DMS53 treated with DMSO at 0.1 percent for 48 hours (cell line): ENCODE measurements at regions not wholly inside any gene's neighbourhood (a gene's known extent, or its start where the extent isn't known, plus 50 kb on each side); places are given as distances from the start of the nearest gene placed in this dataset.
"Not testable (repeated sequence)": the region's sequence is repeated elsewhere in the genome, so short reads cannot be mapped to it uniquely, and the experiment has no call there.

Source experiments
- DNase-seq: peaks from one replicate; lab custom pipeline; 2025; ENCODE audit not compliant: unreplicated experiment; lab: John Stamatoyannopoulos, UW

DNA sequence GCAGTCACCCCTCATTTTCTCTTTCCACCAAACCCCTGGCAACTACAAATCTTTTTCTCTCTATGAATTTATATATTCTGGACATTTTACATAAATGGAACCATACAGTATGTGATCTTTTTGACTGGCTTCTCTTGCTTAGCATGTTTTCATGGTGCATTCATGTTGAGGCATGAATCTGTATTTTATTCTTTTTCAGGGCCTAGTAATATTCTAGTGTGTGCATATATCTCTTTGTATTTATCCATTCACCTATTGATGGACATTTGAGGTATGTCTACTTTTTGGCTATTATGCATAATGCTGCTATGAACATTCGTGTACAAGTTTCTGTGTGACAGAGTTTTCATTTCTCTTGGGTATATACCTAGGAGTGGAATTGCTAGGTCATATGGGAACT is 78.2 kb downstream of the HACD1 start:
- DNase-seq: no peak

DNA sequence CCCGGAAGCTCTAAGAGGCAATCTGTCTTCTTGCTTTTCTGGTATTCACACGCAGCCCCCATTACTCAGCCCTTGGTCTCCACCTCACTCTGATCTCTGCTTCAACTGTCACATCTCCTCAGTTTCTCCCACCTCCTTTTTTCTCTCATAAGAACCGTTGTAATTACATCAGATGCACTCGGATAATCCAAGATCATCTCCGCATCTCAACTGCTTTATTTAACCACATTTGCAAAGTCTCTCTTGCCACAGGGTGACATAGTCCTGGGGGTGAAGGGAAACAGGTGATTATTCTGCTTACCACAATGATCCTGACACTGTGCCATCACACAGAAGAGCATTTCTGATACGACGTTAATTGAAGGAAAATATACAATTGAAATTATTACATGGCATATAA is 79.9 kb downstream of the HACD1 start:
- DNase-seq: no peak

DNA sequence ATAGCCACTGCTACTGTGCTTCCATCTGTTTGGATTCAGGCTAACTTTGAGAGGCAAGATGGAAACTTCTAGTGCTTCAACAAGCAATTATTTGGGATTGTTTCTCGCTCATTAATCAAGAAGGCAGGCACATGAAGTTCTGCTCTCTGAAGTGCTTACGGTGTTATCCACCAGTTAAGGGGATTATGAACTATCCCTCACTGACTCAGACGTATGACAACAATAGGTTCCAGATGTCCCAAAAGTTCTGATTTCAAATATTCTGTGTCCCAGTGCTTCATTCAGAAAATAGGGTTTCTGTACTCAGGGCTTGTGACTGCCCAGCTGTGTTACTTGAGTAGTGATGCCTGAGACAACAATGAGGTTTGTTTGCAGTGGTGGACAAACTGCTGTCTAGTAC is 81.0 kb downstream of the HACD1 start:
- DNase-seq: no peak

DNA sequence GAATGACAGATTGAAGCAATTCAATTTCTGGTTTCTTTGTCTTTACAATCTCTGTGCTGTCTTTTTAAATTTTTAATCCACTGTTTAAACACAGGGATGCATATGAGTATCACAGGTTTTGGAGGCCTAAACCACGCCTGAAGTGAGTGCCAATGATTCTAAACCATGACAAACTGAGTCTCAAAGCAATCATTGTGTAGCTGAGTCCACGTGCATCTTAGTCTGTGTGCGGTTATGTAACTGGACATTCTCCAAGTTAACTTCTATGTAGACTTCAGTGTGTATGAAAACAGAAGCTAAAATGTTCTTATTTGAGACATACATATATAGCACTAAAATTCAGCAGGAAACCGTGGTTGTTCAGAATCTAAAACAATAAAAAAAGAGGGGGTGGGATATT is 79.3 kb upstream of the ST8SIA6 start:
- no peak for DNase-seq

DNA sequence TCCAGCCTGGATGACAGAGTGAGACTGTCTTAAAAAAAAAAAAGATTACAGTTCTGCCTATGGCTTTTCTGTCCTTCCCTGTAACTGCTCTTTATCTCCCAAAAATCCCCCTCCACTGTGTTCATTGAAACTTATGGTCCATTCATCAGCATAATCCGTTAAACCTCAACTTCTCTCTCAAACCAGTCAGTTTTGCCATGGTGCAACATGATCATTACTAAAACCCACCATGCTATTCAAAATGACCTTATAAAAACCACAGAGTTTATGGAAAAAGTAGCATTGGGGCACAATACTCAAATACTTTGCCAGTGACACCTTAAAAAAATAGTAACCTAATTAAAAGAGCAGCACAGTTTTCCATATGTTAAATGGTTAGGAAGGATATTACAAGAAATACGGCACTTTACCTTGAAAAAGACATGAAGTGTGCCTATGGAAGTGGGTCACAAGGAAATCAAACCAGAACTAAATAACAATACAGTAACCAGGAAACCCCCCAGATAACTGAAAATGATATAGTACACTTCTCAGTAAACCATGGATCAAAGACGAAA is 74.0 kb upstream of the ST8SIA6 start:
- no peak for DNase-seq

DNA sequence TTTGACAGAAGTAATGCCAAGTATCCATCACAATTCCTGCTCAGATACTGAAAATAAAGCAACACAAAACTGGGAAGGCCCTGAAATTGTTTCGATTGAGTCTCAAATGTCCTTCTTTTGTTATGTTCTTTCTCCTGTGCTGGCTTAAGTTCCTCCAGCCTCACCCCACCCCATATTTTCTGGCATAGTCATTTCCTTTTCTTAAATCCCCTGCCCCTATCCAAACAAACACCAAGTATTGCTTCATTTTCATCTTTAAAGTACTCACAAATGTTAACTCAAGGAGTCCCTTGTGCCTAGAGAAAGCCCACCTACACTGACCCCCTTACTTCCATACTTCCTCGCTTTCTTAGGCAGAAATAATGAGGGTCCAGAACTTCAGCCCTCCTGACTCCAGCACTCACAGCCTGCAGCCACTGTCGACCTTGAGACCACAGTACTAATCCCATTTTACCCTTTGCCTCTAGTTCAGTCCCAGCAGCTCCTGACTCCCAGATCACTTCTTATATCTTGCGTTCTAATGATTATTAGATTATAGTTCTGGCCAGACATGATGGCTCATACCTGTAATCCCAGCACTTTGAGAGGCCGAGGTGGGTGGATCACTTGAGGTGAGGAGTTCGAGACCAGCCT is 73.2 kb upstream of the ST8SIA6 start:
- no peak for DNase-seq

DNA sequence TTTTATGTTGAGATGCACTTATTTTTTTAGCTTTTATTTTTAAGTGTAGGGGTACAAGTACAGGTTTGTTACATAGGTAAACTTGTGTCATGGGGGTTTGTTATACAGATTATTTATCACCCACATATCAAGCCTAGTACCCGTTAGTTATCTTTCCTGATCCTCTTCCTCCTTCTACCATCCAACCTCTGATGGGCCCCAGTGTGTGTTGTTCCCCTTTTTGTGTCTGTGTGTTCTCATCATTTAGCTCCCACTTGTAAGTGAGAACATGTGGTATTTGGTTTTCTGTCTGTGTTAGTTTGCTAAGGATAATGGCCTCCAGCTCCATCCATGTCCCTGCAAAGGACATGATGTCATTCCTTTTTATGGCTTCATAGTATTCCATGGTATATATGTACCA is 72.2 kb upstream of the ST8SIA6 start:
- DNase-seq: not testable (repeated sequence)

DNA sequence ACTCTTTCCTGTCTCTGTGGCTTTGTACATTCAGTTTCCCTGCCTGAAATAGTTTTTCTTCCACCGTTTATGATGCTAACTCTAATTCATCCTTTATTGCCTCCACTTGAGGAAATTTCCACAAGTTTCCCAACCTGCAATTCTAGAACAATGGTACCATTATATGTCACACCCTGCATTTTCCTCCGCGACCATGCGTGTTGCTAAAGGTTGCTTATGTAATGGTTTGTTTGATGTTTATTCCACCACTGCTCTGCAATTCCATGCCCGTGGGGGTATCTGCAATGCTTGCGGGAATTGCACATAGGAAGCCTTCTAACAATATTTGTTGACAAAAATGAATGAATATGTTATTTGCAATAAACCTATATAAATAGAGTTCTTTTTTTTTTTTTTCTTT is 69.5 kb upstream of the ST8SIA6 start:
- DNase-seq: no peak

DNA sequence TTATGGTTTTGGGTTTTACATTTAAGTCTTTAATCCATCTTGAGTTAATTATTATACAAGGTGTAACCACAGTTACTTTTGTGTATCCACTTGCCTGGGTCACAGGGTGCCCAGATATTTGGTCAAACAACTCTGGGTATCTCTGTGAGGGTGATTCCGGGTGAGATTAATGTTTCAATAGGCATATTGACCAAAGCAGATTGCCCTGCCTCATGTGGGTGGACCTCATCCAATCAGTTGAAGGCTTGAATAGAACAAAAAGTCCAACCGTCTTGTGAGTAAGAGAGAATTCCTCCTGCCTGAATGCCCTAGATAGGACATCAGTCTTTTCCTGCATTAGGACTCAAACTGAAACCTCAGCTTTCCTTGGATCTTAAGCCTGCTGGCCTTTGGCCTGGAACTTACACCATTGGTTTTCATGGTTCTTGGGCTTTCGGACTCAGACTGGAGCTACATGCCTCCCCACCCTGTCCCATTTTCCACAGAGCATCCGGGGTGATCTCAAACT is 68.9 kb upstream of the ST8SIA6 start:
- no peak for DNase-seq

DNA sequence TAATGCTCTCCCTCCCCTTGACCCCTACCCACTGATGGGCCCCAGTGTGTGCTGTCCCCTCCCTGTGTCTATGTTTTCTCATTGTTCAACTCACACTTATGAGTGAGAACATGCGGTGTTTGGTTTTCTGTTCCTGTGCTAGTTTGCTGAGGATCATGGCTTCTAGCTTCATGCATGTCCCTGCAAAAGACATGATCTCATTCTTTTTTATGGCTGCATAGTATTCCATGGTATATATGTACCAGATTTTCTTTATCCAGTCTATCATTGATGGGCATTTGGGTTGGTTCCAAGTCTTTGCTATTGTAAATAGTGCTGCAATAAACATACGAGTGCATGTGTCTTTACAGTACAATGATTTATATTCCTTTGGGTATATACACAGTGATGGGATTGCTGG is 67.9 kb upstream of the ST8SIA6 start:
- DNase-seq: not testable (repeated sequence)

DNA sequence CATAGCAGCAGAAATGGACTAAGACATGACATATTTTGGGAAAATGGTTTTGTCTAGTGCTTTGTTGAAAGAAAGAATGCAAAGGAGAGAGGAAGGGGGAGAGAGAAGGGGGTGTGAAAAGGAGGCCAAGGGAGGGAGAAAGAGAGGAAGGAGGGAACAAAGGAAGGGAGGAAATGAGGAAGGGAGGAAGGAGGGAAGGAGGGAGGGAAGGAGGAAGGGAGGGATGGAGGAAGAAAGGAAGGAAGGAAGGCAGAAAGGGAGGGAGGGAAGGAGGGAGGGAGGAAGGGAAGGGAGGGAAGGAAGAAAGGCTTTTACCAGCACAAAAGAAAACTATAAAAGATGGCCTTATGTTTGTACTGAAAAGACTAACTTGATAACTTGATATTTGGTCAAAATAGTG is 65.1 kb upstream of the ST8SIA6 start:
- no peak for DNase-seq

DNA sequence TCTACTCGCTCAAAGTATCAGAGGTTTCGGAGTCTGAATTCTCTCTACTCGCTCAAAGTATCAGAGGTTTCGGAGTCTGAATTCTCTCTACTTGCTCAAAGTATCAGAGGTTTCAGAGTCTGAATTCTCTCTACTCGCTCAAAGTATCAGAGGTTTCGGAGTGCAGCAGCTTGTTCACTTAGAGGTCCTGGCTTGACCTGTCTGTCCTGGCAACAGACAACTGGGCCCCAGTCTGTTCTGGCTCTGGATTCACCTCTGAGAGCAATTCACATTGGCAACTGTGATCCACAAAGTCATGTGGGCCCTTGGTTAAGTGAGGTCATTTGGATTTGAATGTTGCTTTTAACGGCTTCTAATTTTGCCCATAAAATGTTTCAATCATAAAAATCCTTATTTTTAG is 63.9 kb upstream of the ST8SIA6 start:
- DNase-seq: no peak

DNA sequence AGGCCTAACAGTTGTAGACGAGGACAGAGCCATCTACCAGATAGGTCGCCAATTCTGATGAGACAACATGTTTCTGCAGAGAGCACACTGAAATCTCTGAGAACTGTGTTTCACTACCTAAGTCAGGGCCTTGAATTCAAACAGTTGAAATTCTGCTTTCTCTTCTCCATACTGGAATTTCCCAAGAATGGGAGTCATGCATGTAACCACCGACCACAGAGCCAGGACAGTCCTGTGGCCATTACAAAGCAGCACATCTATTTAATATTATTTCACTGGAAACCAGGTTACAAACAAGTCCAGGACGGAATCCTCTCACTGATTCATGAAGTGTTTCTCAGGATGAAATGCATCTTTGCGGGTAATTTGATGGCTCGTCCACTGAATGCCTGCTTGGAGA is 62.0 kb upstream of the ST8SIA6 start:
- DNase-seq: no peak

DNA sequence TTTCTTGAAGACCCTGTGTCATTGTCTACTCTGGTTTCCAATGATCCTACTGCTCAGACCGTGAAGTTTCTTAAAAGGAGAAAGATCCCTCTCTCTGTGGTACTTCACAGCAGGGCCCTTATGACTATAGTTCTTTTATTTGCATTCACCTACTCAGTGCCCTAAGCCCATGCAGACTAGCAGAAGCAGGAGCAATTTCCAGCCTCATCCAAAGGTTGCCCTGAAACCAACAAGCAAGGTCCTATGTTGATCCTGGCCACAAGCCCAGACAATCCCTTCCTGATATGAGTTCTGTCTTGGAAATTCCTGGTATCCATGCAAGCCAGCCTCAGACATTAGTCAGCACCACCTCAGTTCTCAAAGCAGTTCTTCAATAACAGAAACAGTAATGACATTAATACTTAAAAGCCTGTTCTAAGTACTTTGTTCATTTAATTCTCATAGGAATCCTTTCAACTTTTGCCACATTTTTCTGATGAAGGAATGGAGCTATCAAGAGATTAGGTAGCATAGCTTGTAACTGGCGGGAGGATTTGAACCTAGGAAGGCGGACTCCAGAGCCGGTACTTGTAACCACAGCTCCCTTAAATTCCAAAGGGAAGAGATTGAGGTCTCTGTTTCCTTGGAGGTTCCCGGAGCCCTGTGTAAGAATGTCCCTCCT is 58.1 kb upstream of the ST8SIA6 start:
- peak; percentile 18 for DNase-seq

DNA sequence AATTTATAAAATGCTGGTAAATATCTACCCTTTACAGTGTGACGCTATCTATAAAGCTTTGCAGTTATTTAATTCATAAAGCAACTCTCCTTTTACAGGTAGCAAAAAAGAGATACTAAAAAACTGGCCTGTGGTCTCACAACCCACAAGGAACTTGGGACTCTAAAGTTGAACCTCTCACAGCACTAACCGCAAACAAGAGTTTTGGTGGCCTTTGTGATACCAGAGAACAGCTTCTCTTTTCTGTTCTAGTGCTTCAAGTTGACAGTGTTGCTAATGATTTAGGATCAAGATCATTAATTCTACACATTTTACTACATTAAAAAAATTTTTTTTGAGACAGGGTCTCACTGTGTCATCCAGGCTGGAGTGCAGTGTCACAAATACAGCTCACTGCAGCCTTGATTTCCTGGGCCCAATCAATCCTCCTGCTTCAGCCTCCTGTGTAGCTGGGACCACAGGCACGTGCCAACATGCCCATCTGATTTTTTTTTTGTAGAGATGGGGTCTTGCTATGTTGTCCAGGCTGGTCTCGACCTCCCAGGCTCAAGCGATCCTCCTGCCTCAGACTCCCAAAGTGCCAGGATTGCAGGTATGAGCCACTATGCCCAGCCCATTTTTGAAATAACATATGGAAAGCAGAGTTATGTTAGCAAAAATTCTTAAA is 56.0 kb upstream of the ST8SIA6 start:
- no peak for DNase-seq

DNA sequence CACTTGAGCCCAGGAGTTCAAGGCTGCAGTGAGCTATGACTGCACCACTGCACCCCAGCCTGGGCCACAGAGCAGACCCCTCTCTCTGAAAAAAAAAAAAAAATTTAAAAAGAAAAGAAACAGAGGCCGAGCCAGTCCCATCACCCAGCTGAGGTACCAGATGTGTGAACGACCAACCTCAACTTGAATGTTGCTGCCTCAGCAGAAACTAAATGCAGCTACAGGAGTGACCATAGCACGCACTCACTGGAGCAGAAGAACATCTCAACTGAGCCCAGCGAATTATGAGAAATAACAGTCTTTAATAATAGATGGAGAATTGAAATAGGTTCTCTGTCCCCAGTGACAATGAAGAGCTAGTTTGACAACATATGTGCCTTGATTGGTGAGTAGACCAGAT is 53.1 kb upstream of the ST8SIA6 start:
- DNase-seq: no peak

DNA sequence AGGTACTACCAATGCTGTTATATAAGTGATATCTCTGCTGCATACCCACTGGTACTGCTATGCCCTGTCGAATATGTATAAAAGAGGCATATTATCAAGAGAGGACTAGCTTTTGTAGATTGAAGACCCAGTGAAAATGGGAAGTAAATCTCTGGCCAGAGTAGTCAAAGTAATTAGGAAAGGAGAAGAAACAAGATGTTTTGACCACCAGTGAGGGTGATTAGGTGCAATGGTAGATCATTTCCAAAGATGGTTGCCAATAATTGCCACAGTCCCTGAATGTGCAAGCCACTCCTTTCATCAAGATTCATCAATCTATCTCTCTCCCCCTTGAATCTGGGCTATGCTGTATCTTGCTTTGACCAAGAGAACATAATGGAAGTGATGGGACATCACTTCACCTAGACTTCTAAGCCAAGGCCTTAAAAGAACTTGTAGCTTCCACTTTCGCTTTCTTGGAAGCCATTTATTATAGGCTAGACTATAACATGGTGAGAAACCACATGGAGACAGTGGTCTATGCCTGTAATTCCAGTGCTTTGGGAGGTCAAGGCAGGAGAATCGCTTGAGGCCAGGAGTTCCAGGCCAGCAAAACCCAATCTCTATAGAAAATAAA is 52.6 kb upstream of the ST8SIA6 start:
- no peak for DNase-seq

DNA sequence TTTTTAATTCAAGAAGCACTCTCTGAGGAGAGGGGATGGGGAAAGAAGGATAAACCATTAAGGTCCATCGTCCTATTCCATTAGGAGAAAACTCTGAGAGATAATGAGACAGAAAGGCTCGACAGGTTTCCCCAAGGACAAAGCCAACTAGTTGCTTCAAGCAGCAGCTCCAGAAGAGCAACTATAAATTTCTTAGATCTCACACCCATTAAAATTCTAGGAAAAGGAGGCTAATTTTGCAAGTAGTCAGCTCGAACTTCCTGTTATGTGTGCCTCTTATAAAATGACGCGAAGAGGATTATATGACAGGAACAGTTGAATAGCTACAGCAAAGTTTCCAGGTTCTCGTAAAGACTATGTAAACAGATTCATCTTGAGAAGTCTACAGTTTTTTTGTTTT is 52.0 kb upstream of the ST8SIA6 start:
- no peak for DNase-seq

DNA sequence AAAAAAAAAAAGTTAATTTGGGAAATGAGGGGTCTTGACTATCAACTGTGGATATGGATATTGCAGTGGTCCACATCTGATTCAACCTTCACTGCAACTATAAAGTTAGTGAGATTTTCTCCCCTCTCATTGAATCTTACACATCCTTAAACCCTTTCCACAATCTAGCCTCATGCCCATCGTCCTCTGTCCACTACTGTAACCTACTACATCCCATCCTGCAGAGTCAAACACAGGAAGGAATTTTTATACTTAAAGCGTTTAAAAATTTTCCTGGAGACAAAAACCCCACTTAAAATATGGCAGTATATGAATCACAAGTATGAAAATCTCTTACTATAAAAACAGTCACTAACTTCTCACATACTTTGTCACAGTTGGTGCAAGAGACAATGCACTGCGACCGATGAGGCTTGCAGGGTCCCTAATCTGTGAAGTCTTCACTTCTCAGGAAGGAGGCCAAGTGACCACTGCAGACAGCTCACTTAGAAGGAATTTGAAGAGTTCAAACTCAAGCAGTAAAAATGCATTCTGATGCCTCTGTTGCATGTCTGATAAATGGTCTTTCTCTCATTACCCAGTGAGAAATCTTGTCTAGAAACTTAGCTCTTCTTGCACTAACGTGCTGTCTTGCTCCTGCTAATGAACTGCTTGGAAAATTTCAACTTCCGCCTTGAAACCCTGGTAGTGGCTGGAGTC is 50.3 kb upstream of the ST8SIA6 start:
- no peak for DNase-seq
